ENCODE measurements at regions not wholly inside any gene's neighbourhood (a gene's known extent, or its start where the extent isn't known, plus 50 kb on each side); places are given as distances from the start of the nearest gene placed in this dataset.

DNA sequence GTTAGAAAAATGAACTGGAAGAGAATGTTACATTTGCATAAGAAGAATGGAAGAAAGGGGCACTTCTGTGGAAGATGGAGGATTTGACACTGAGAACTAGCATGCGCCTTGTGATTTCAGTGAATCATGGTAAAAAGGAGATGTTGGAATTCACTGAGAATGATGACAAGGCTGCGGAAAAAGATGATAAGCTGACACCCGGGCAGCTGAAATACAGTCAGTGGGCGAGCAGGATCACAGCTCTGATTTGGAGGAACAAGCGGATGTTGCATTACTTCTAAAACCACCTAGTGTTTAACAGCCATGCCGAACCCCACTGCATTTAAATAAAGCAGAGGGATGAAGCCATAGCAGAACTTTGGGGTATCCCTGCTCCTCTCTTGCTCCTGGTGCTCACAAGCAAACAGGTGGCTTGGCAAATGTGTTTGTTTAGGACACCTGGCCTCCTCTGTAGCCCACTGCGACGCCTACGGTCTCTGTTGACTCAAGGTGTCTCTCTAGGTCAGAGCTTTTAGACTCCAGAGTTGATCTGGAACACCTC is 134.9 kb downstream of the NDUFA10 start:
- peaks cover 13% of the 10 kb centered on the region for H3K27me3 Mint-ChIP-seq (ENCODE audit: low read depth)
- H3K4me1 Mint-ChIP-seq (ENCODE audit: low read depth) = no peaks in the 10 kb centered on the region
- H3K36me3 Mint-ChIP-seq (ENCODE audit: low read depth) = peaks cover 5% of the 10 kb centered on the region
- DNase-seq (ENCODE audit: low spot score) = no peak
- TF ChIP-seq, protein P1, sequence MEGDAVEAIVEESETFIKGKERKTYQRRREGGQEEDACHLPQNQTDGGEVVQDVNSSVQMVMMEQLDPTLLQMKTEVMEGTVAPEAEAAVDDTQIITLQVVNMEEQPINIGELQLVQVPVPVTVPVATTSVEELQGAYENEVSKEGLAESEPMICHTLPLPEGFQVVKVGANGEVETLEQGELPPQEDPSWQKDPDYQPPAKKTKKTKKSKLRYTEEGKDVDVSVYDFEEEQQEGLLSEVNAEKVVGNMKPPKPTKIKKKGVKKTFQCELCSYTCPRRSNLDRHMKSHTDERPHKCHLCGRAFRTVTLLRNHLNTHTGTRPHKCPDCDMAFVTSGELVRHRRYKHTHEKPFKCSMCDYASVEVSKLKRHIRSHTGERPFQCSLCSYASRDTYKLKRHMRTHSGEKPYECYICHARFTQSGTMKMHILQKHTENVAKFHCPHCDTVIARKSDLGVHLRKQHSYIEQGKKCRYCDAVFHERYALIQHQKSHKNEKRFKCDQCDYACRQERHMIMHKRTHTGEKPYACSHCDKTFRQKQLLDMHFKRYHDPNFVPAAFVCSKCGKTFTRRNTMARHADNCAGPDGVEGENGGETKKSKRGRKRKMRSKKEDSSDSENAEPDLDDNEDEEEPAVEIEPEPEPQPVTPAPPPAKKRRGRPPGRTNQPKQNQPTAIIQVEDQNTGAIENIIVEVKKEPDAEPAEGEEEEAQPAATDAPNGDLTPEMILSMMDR (IDR thresholded peaks at IDR 0.05) = no peak
- H3K27ac Mint-ChIP-seq (ENCODE audit: unreplicated experiment) = no peak overlapping the region
- no peak overlapping the region for H3K4me3 Mint-ChIP-seq (ENCODE audit: unreplicated experiment)
- H3K9me3 Mint-ChIP-seq (ENCODE audit: low read depth) = peaks cover 19% of the 10 kb centered on the region

DNA sequence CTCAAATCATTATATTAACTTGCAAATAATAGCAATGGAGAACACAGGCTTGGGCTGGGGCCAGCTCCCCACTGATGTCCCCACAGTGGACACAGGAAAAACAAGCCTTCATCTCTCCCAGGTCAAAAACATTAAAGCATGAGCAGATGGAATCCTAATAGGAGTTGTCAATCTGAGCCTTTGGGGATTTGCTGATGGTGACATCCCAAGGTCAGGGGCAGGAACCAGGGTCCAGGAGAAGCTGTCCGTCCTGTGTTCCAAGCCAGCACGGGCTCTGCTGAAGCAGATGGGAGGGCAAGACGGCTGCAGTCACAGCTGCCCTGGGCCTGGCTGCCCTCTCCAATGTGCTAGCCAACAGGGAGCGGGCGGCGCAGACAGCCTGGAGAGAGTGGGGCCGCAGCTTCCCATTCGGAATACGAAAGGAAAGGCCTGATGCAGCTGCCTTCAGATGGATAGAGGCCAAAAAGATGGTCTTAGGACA is 135.5 kb downstream of the NDUFA10 start:
- DNase-seq (ENCODE audit: low spot score) = no peak
- H3K36me3 Mint-ChIP-seq (ENCODE audit: low read depth) = peaks cover 7% of the 10 kb centered on the region
- H3K4me1 Mint-ChIP-seq (ENCODE audit: low read depth) = no peaks in the 10 kb centered on the region
- H3K9me3 Mint-ChIP-seq (ENCODE audit: low read depth) = peaks cover 24% of the 10 kb centered on the region
- H3K27ac Mint-ChIP-seq (ENCODE audit: unreplicated experiment) = no peak overlapping the region
- TF ChIP-seq, protein P1 (IDR thresholded peaks at IDR 0.05) = no peak
- H3K27me3 Mint-ChIP-seq (ENCODE audit: low read depth) = peaks cover 7% of the 10 kb centered on the region
- no peak overlapping the region for H3K4me3 Mint-ChIP-seq (ENCODE audit: unreplicated experiment)

DNA sequence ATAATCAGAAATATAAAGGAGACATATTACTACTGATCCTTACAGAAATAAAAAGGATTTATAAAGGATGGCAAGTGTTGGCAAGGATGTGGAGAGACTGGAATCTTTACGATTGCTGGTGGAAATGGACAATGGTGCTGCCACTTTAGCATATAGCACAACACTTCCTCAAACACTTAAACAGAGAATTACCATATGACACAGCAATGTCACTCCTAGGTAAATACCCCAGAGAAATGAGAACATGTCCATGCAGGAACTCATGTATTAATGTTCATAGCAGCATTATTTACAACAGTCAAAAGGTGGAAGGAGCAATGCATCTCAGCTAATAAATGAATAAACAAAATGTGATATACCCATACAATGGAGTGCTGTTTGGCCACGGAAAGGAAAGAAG is 137.5 kb downstream of the NDUFA10 start:
- Mint-ChIP-seq H3K27me3 (ENCODE audit: low read depth) (no peaks in the 10 kb centered on the region), H3K4me1 (ENCODE audit: low read depth) (peaks cover under 1% of the 10 kb centered on the region), H3K36me3 (ENCODE audit: low read depth) (peaks cover 9% of the 10 kb centered on the region), H3K27ac (ENCODE audit: unreplicated experiment) (no peak overlapping the region), H3K4me3 (ENCODE audit: unreplicated experiment) (no peak overlapping the region), H3K9me3 (ENCODE audit: low read depth) (peaks cover 29% of the 10 kb centered on the region)
- TF ChIP-seq, protein P1 (IDR thresholded peaks at IDR 0.05) = no peak
- DNase-seq (ENCODE audit: low spot score) = no peak

DNA sequence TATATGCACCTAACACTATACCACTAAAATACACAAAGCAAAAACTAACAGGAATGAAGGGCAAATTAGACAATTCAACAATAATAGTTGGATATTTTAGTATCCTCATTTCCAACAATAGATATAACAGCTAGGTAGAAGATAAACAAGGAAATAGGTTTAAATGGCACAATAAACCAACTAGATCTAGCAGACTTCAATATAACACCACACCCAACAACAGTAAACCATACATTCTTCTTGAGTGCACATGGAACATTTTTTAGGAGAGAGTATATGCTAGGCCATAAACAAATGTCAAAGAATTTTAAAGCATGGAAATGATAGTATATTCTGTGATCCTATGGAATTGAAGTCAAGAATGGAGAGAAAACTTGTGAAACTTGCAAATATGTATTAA is 138.4 kb downstream of the NDUFA10 start:
- Mint-ChIP-seq H3K27me3 (ENCODE audit: low read depth) (no peaks in the 10 kb centered on the region), H3K36me3 (ENCODE audit: low read depth) (peaks cover 9% of the 10 kb centered on the region), H3K27ac (ENCODE audit: unreplicated experiment) (no peak overlapping the region), H3K4me1 (ENCODE audit: low read depth) (peaks cover 9% of the 10 kb centered on the region), H3K4me3 (ENCODE audit: unreplicated experiment) (no peak overlapping the region), H3K9me3 (ENCODE audit: low read depth) (peaks cover 29% of the 10 kb centered on the region)
- TF ChIP-seq, protein P1 (IDR thresholded peaks at IDR 0.05) = no peak
- DNase-seq (ENCODE audit: low spot score) = no peak

DNA sequence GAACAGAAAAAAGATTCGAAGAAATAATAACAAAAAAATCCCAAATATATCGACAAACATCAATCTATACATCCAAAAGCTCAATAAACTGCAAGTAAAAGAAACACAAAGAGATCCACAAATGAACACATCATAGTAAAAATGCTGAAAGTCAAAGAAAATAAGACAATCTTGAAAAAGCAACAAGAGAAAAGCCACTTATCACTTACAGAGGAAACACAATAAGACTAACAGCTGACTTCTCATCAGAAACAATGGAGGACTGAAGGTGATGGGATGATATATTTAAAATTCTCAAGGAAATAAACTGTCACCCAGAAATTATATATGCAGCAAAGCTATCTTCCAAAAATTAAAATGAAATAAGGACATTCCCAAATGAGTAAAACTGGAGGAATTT is 140.3 kb downstream of the NDUFA10 start:
- no peaks in the 10 kb centered on the region for H3K27me3 Mint-ChIP-seq (ENCODE audit: low read depth)
- H3K4me1 Mint-ChIP-seq (ENCODE audit: low read depth) = peaks cover 17% of the 10 kb centered on the region
- peaks cover 9% of the 10 kb centered on the region for H3K36me3 Mint-ChIP-seq (ENCODE audit: low read depth)
- no peak overlapping the region for H3K27ac Mint-ChIP-seq (ENCODE audit: unreplicated experiment)
- TF ChIP-seq, protein P1 (IDR thresholded peaks at IDR 0.05) = no peak
- no peak overlapping the region for H3K4me3 Mint-ChIP-seq (ENCODE audit: unreplicated experiment)
- H3K9me3 Mint-ChIP-seq (ENCODE audit: low read depth) = peaks cover 29% of the 10 kb centered on the region
- no peak for DNase-seq (ENCODE audit: low spot score)

All from chondrocyte (in vitro differentiated cells).